ENCODE measurements at regions not wholly inside any gene's neighbourhood (a gene's known extent, or its start where the extent isn't known, plus 50 kb on each side); places are given as distances from the start of the nearest gene placed in this dataset.

DNA sequence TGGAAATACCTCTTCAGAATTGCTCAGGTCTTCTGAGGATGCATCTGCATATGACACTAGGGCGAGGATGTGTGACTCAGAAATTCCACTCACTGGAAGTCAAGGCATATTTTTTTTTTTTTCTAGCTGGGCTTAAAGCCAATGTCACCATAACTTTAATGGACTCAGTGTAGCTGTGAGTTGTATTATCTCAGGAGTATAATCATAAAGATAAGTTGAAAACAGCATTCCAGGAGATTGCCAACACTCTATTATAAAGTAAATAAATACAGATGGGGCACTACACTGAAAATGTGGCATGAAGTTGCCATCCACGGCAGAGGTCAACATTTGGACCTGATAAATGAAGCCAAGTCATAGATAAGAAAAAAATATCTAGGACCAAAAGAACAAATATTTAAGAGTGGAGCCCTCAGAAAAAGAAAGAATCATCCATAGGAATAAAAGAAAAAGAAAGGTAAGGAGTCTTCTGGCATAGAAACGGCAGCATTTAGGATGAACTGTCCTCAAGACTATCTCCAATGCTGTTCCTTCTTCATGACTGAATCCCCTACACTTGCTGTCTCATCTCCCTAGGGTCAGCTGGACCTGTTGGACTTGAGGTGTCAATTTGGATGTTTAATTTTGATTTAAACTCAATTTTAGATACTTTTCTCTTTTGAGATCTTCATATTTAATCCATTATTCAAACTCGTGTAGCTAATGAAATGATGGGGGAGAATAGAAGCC is 72.9 kb upstream of the CAV2 start:
- no peaks in the 10 kb centered on the region for H3K27me3 ChIP-seq (ENCODE audit: control insufficient read depth in 3 of 3, insufficient read depth in 3 of 3, low read length in 3 of 3)
- H3K9me3 ChIP-seq (ENCODE audit: control insufficient read depth in 3 of 3, low read length in 3 of 3) = no peaks in the 10 kb centered on the region
- H3K27ac ChIP-seq (ENCODE audit: low read depth, low read length) = no peak overlapping the region
- H3K4me3 ChIP-seq (ENCODE audit: low read length in 3 of 3) = no peak overlapping the region
- H3K9ac ChIP-seq (ENCODE audit: low read depth in 1 of 3, low read length in 3 of 3) = no peak overlapping the region
- H3K4me1 ChIP-seq (ENCODE audit: control insufficient read depth in 3 of 3, insufficient read depth in 3 of 3, low read length in 3 of 3) = peaks cover 0 to 2% (median 0%) of the 10 kb centered on the region in 3 donors
- no peaks in the 10 kb centered on the region for H3K36me3 ChIP-seq (ENCODE audit: control insufficient read depth in 3 of 3, insufficient read depth in 3 of 3, low read length in 3 of 3)

DNA sequence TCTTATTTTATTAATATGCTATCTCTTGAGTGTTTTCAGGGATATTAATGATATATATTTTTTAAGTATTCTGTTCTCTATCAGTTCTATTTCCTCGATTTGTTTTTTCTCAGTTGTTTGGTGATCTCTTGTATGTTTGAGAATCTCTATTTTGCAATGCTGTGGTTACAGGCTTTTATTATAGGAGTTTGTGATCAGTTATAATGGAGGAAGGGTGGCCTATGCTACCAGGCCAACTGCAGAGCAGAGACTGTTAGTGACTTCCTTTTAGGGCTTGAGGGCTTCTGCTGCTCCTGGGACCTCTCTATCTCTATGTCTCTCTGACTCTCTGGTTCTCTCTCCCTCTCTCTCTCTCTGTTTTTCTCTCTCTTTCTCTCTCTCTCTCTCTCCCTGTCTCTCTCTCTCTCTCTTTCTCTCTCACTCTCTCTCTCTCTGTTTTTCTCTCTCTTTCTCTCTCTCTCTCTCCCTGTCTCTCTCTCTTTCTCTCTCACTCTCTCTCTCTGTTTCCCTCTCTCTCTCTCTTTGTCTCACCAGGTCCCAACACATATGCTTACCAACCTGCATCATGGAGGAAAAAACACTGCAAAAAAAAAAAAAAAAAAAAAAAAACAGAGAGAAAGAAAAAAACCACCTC is 69.4 kb upstream of the CAV2 start:
- Histone ChIP-seq H3K9me3 (ENCODE audit: control insufficient read depth in 3 of 3, low read length in 3 of 3) (no peaks in the 10 kb centered on the region), H3K4me3 (ENCODE audit: low read length in 3 of 3) (no peak overlapping the region), H3K4me1 (ENCODE audit: control insufficient read depth in 3 of 3, insufficient read depth in 3 of 3, low read length in 3 of 3) (peaks cover 0 to 2% (median 0%) of the 10 kb centered on the region in 3 donors), H3K27me3 (ENCODE audit: control insufficient read depth in 3 of 3, insufficient read depth in 3 of 3, low read length in 3 of 3) (no peaks in the 10 kb centered on the region), H3K27ac (ENCODE audit: low read depth, low read length) (no peak overlapping the region), H3K36me3 (ENCODE audit: control insufficient read depth in 3 of 3, insufficient read depth in 3 of 3, low read length in 3 of 3) (no peaks in the 10 kb centered on the region), H3K9ac (ENCODE audit: low read depth in 1 of 3, low read length in 3 of 3) (no peak overlapping the region)

DNA sequence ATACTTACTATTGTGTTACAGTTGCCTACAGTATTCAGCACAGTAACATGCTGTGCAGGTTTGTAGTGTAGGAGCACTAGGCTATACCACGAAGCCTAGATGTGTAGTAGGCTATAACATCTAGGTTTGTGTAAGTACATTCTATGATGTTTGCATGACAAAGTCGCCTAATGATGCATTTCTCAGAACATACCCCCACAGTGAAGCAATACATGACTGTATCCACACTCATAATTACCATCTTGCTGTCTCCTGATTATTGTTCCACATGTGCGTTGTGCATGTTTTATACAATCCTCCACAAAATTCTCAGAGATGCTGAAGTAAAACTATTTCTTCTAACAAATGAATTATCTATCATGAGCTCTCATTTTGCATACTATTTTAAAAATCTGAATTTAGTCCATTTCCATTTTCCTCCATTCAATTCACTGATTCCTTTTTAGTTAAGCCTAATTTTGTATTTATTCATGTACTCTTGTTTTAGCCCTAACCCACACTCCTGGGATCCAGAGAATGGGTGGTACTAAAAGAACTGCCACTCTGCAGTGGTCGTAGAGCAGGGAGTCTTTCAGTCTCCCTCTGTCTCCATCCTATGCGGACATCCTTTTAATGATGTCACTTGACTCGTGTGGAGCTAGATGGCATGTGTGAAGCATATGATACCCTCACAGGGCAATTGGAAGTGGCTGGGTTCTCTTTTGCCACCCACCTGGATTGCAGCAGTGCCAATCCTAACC is 67.6 kb upstream of the CAV2 start:
- Histone ChIP-seq H3K27ac (ENCODE audit: low read depth, low read length) (no peak overlapping the region), H3K27me3 (ENCODE audit: control insufficient read depth in 3 of 3, insufficient read depth in 3 of 3, low read length in 3 of 3) (no peaks in the 10 kb centered on the region), H3K4me1 (ENCODE audit: control insufficient read depth in 3 of 3, insufficient read depth in 3 of 3, low read length in 3 of 3) (no peaks in the 10 kb centered on the region), H3K9ac (ENCODE audit: low read depth in 1 of 3, low read length in 3 of 3) (no peak overlapping the region), H3K9me3 (ENCODE audit: control insufficient read depth in 3 of 3, low read length in 3 of 3) (no peaks in the 10 kb centered on the region), H3K4me3 (ENCODE audit: low read length in 3 of 3) (no peak overlapping the region), H3K36me3 (ENCODE audit: control insufficient read depth in 3 of 3, insufficient read depth in 3 of 3, low read length in 3 of 3) (no peaks in the 10 kb centered on the region)

DNA sequence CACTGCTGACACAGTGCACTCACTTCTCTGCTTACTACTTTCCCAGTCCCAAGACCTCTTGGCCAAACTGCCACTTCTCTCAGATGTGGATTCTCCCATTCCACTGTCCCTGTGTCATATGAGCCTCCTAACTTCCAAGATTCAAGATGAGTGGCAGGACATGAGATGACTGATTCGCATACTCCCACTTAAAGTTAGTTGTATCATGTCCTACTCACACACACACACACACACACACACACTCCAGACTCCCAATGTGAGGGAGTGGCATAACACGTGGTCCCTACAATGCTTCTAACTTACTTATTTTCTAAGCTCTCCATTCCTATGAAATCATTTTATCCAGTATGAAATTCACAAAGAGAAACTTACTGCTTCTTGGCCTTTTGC is 67.0 kb upstream of the CAV2 start:
- Histone ChIP-seq H3K4me3 (ENCODE audit: low read length in 3 of 3) (no peak overlapping the region), H3K9me3 (ENCODE audit: control insufficient read depth in 3 of 3, low read length in 3 of 3) (no peaks in the 10 kb centered on the region), H3K27ac (ENCODE audit: low read depth, low read length) (no peak overlapping the region), H3K4me1 (ENCODE audit: control insufficient read depth in 3 of 3, insufficient read depth in 3 of 3, low read length in 3 of 3) (no peaks in the 10 kb centered on the region), H3K36me3 (ENCODE audit: control insufficient read depth in 3 of 3, insufficient read depth in 3 of 3, low read length in 3 of 3) (no peaks in the 10 kb centered on the region), H3K9ac (ENCODE audit: low read depth in 1 of 3, low read length in 3 of 3) (no peak overlapping the region), H3K27me3 (ENCODE audit: control insufficient read depth in 3 of 3, insufficient read depth in 3 of 3, low read length in 3 of 3) (no peaks in the 10 kb centered on the region)

DNA sequence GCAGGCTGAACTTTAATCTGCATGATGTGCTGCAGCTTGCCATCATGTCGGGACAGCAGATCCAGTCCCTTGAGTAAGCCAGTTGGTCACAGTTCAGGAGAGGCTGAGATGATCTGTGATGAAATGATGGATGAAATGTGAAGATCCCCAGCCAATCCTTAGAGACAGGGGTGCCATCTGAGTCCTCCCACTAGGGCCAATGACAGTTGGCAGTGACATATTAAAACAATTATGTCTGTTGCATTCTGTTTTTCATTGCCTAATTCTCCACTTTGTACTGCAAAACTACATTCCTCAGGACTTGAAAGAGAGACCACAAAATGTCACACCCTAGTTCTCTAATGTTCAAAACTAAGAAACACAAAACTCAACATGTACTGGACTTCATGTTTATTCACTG is 66.3 kb upstream of the CAV2 start:
- no peaks in the 10 kb centered on the region for H3K27me3 ChIP-seq (ENCODE audit: control insufficient read depth in 3 of 3, insufficient read depth in 3 of 3, low read length in 3 of 3)
- no peak overlapping the region for H3K9ac ChIP-seq (ENCODE audit: low read depth in 1 of 3, low read length in 3 of 3)
- H3K9me3 ChIP-seq (ENCODE audit: control insufficient read depth in 3 of 3, low read length in 3 of 3) = no peaks in the 10 kb centered on the region

DNA sequence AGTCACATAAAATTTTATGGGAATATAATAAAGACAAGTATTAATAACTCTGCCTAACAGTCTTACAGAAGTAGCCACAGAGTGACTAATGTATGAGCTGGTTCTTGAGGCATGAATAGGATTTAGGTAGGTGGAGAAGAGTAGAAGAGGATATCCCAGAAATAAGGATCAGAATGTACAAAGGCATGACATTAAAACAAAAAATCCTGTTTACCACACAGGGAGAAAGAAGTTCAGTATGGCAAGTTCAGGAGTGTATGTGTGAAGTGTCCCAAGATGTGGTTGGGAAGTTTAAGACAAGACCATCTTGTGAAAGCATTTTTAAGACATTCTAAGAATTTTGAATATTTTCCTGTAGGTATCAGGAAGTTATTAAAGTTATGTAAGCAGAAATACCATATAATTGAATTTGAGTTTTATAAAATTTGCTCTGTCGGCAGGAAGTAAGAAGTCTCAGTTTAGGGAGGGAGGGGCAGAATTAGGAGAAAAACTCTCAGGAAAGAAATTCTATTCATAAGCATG is 64.7 kb upstream of the CAV2 start:
- H3K9me3 ChIP-seq (ENCODE audit: control insufficient read depth in 3 of 3, low read length in 3 of 3) = no peaks in the 10 kb centered on the region
- H3K9ac ChIP-seq (ENCODE audit: low read depth in 1 of 3, low read length in 3 of 3) = no peak overlapping the region
- no peaks in the 10 kb centered on the region for H3K27me3 ChIP-seq (ENCODE audit: control insufficient read depth in 3 of 3, insufficient read depth in 3 of 3, low read length in 3 of 3)
- H3K4me1 ChIP-seq (ENCODE audit: control insufficient read depth in 3 of 3, insufficient read depth in 3 of 3, low read length in 3 of 3) = no peaks in the 10 kb centered on the region
- H3K4me3 ChIP-seq (ENCODE audit: low read length in 3 of 3) = no peak overlapping the region
- H3K36me3 ChIP-seq (ENCODE audit: control insufficient read depth in 3 of 3, insufficient read depth in 3 of 3, low read length in 3 of 3) = no peaks in the 10 kb centered on the region
- no peak overlapping the region for H3K27ac ChIP-seq (ENCODE audit: low read depth, low read length)

More for the DNA sequence above, 66.3 kb upstream of the CAV2 start:
- Histone ChIP-seq H3K27ac (ENCODE audit: low read depth, low read length) (no peak overlapping the region), H3K4me1 (ENCODE audit: control insufficient read depth in 3 of 3, insufficient read depth in 3 of 3, low read length in 3 of 3) (no peaks in the 10 kb centered on the region), H3K36me3 (ENCODE audit: control insufficient read depth in 3 of 3, insufficient read depth in 3 of 3, low read length in 3 of 3) (no peaks in the 10 kb centered on the region), H3K4me3 (ENCODE audit: low read length in 3 of 3) (no peak overlapping the region)

DNA sequence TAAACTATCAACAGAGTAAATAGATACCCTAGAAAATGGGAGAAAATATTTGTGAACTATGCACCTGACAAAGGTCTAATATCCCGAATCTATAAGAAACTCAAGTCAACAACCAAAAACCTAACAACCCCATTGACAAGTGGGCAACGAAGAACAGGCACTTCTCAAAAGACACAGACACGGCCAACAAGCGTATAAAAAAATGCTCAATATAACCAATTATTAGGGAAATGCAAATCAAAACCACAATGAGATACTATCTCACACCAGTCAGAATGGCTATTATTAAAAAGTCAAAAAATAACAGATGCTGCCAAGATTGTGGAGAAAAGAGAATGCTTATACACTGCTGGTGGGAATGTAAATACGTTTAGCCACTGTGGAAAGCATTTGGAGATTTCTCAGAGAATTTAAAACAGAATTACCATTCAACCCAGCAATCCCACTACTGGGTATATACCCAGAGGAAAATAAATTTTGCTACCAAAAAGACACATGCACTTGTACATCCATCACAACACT is 63.2 kb upstream of the CAV2 start:
- Histone ChIP-seq H3K27ac (ENCODE audit: low read depth, low read length) (no peak overlapping the region), H3K9ac (ENCODE audit: low read depth in 1 of 3, low read length in 3 of 3) (no peak overlapping the region), H3K27me3 (ENCODE audit: control insufficient read depth in 3 of 3, insufficient read depth in 3 of 3, low read length in 3 of 3) (no peaks in the 10 kb centered on the region), H3K4me1 (ENCODE audit: control insufficient read depth in 3 of 3, insufficient read depth in 3 of 3, low read length in 3 of 3) (peaks cover 0 to 3% (median 0%) of the 10 kb centered on the region in 3 donors), H3K4me3 (ENCODE audit: low read length in 3 of 3) (no peak overlapping the region), H3K9me3 (ENCODE audit: control insufficient read depth in 3 of 3, low read length in 3 of 3) (no peaks in the 10 kb centered on the region), H3K36me3 (ENCODE audit: control insufficient read depth in 3 of 3, insufficient read depth in 3 of 3, low read length in 3 of 3) (no peaks in the 10 kb centered on the region)

DNA sequence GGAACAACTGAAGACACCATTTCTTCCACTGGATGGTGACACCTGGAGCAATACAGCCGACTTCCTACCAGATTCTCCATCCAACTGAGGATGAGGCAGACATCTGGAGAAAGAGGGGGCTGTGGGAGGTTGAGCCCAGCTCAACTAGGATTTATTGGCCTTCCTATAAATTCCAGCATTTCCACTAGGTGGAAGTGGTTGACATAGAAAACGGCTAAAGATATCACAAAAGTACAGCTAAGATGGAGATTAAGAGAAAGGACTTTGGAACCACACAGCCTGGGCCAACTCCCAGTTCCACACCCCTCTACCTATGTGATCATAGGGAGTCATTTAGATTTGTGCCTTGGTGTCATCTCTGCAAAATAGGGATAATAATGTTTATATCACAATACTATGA is 61.3 kb upstream of the CAV2 start:
- H3K27me3 ChIP-seq (ENCODE audit: control insufficient read depth in 3 of 3, insufficient read depth in 3 of 3, low read length in 3 of 3) = no peaks in the 10 kb centered on the region
- no peak overlapping the region for H3K9ac ChIP-seq (ENCODE audit: low read depth in 1 of 3, low read length in 3 of 3)
- H3K4me3 ChIP-seq (ENCODE audit: low read length in 3 of 3) = no peak overlapping the region
- H3K27ac ChIP-seq (ENCODE audit: low read depth, low read length) = no peak overlapping the region
- peaks cover 0 to 3% (median 0%) of the 10 kb centered on the region in 3 donors for H3K4me1 ChIP-seq (ENCODE audit: control insufficient read depth in 3 of 3, insufficient read depth in 3 of 3, low read length in 3 of 3)
- H3K9me3 ChIP-seq (ENCODE audit: control insufficient read depth in 3 of 3, low read length in 3 of 3) = no peaks in the 10 kb centered on the region
- no peaks in the 10 kb centered on the region for H3K36me3 ChIP-seq (ENCODE audit: control insufficient read depth in 3 of 3, insufficient read depth in 3 of 3, low read length in 3 of 3)

DNA sequence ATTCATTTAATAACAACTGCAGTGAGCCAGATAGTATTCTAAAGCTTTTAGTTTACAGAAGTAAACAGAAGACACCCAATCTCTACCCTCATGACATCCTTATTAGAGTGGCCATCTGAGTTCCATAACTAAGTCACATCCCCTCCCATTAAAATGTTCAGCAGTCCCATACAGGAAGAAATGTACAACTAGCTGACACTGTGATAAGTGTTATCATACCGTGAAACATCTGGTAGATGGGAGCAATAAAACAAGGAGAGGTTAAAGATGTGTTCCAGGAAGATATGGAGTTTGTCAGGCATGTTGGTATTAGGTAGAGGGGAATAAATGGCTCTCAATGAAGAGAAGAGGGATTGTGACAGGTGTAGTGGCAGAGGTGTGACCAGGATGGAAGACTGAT is 60.5 kb upstream of the CAV2 start:
- H3K27ac ChIP-seq (ENCODE audit: low read depth, low read length) = no peak overlapping the region
- H3K4me1 ChIP-seq (ENCODE audit: control insufficient read depth in 3 of 3, insufficient read depth in 3 of 3, low read length in 3 of 3) = peaks cover 0 to 3% (median 0%) of the 10 kb centered on the region in 3 donors

More for the DNA sequence above, 60.5 kb upstream of the CAV2 start:
- Histone ChIP-seq H3K4me3 (ENCODE audit: low read length in 3 of 3) (no peak overlapping the region), H3K27me3 (ENCODE audit: control insufficient read depth in 3 of 3, insufficient read depth in 3 of 3, low read length in 3 of 3) (no peaks in the 10 kb centered on the region), H3K9me3 (ENCODE audit: control insufficient read depth in 3 of 3, low read length in 3 of 3) (no peaks in the 10 kb centered on the region), H3K36me3 (ENCODE audit: control insufficient read depth in 3 of 3, insufficient read depth in 3 of 3, low read length in 3 of 3) (no peaks in the 10 kb centered on the region), H3K9ac (ENCODE audit: low read depth in 1 of 3, low read length in 3 of 3) (no peak overlapping the region)

Measured in skeletal muscle tissue (tissue), 3 donors.